CD4-positive, alpha-beta T cell treated with Interleukin-2 at 100 ng/mL for 4 hours (primary cell): ENCODE measurements at regions not wholly inside any gene's neighbourhood (a gene's known extent, or its start where the extent isn't known, plus 50 kb on each side); places are given as distances from the start of the nearest gene placed in this dataset.

ENCODE experiments used
- DNase-seq: peaks from one replicate; pipeline ENCODE4 v3.0.0-alpha.2; 2020; ENCODE audit warnings: low spot score

- DNase-seq = no peak
Observed at GRCh38 chr11:69393178-69393832, 88.2 kb upstream of the LINC01488 start.

- DNase-seq = no peak
Observed at GRCh38 chr11:69393865-69394233, 87.6 kb upstream of the LINC01488 start.

GRCh38 chr11:69394234-69394868 lies 87.1 kb upstream of the LINC01488 start:
- no peak for DNase-seq

GRCh38 chr11:69394869-69395246 lies 86.6 kb upstream of the LINC01488 start:
- no peak for DNase-seq

- DNase-seq = no peak
Observed at GRCh38 chr11:69395287-69395686, 86.2 kb upstream of the LINC01488 start.

GRCh38 chr11:69396051-69396947 lies 85.2 kb upstream of the LINC01488 start:
- DNase-seq = no peak

- DNase-seq = no peak
Observed at GRCh38 chr11:69396948-69397307, 84.5 kb upstream of the LINC01488 start.

GRCh38 chr11:69397732-69398131 lies 83.7 kb upstream of the LINC01488 start:
- no peak for DNase-seq

GRCh38 chr11:69398529-69399492 lies 82.7 kb upstream of the LINC01488 start:
- DNase-seq = no peak

- DNase-seq = no peak
Observed at GRCh38 chr11:69400140-69400539, 81.3 kb upstream of the LINC01488 start.

GRCh38 chr11:69400771-69401590 lies 80.5 kb upstream of the LINC01488 start:
- no peak for DNase-seq

GRCh38 chr11:69401715-69402114 lies 79.7 kb upstream of the LINC01488 start:
- DNase-seq = no peak

GRCh38 chr11:69402251-69402887 lies 79.1 kb upstream of the LINC01488 start:
- no peak for DNase-seq

GRCh38 chr11:69403556-69404215 lies 77.8 kb upstream of the LINC01488 start:
- no peak for DNase-seq

- no peak for DNase-seq
Observed at GRCh38 chr11:69406060-69406459, 75.4 kb upstream of the LINC01488 start.

GRCh38 chr11:69409812-69410645 lies 71.4 kb upstream of the LINC01488 start:
- no peak for DNase-seq

GRCh38 chr11:69411257-69411924 lies 70.1 kb upstream of the LINC01488 start:
- DNase-seq = no peak

- no peak for DNase-seq
Observed at GRCh38 chr11:69413015-69413801, 68.3 kb upstream of the LINC01488 start.
